D721Med (cell line): ENCODE measurements at regions not wholly inside any gene's neighbourhood (a gene's known extent, or its start where the extent isn't known, plus 50 kb on each side); places are given as distances from the start of the nearest gene placed in this dataset.

Source experiments
- DNase-seq: peaks from one replicate; pipeline ENCODE4 v3.0.0; 2011; ENCODE audit warnings: low spot score; ENCODE audit not compliant: insufficient read length
- FAIRE-seq: peaks from 2 replicates; lab custom pipeline; 2011; peaks lifted over from hg19 to GRCh38; lab: Jason Lieb, UNC
- CTCF ChIP-seq: IDR thresholded peaks from 2 replicates; pipeline ENCODE4 v1.5.1; 2012; ENCODE audit warnings: mild to moderate bottlenecking, control low read depth; ENCODE audit not compliant: insufficient read depth; ENCODE audit errors: missing control alignments

- FAIRE-seq (no peak), DNase-seq (no peak)
- no peak for TF ChIP-seq CTCF
Measured at GRCh38 chr17:77521076-77521475, 380.3 kb downstream of the SEC14L1 start.

- FAIRE-seq (no peak), DNase-seq (no peak)
- no peak for TF ChIP-seq CTCF
Measured at GRCh38 chr17:77523540-77523939, 382.8 kb downstream of the SEC14L1 start.

GRCh38 chr17:77526259-77526711 lies 385.5 kb downstream of the SEC14L1 start:
- FAIRE-seq (no peak), DNase-seq (no peak)
- no peak for TF ChIP-seq CTCF

- FAIRE-seq: no peak
- no peak for TF ChIP-seq CTCF
- no peak for DNase-seq
Measured at GRCh38 chr17:77526728-77527350, 386.1 kb downstream of the SEC14L1 start.

- FAIRE-seq (no peak), DNase-seq (no peak)
- TF ChIP-seq CTCF: no peak
Measured at GRCh38 chr17:77527409-77527808, 386.6 kb downstream of the SEC14L1 start.

- DNase-seq: no peak
- FAIRE-seq: no peak
- TF ChIP-seq CTCF: no peak
Measured at GRCh38 chr17:77527836-77528505, 387.2 kb downstream of the SEC14L1 start.
